DOHH2 (cell line): ENCODE measurements at regions not wholly inside any gene's neighbourhood (a gene's known extent, or its start where the extent isn't known, plus 50 kb on each side); places are given as distances from the start of the nearest gene placed in this dataset.

Experiments
- H3F3A ChIP-seq: fragments of 200-600 bp; sonication (generic), shearing (Covaris generic); 2 replicates; pipeline ENCODE4 v1.6.0; 2016; ENCODE audit warnings: antibody characterized with exemption, mild to moderate bottlenecking; ENCODE audit not compliant: control insufficient read depth, insufficient read depth
- H3K27ac ChIP-seq: fragments of 200-600 bp; sonication (generic); 2 replicates; pipeline ENCODE4 v1.5.1; 2014; ENCODE audit warnings: low read depth, mild to moderate bottlenecking, low read length, moderate library complexity
- H3K27me3 ChIP-seq: fragments of 200-600 bp; sonication (generic); 2 replicates; pipeline ENCODE4 v1.6.1; 2014; ENCODE audit warnings: mild to moderate bottlenecking, low read length, mixed read lengths; ENCODE audit not compliant: control insufficient read depth
- H3K36me3 ChIP-seq: fragments of 200-600 bp; sonication (generic); 2 replicates; pipeline ENCODE4 v1.6.1; 2014; ENCODE audit warnings: mild to moderate bottlenecking, low read length, moderate library complexity, mixed read lengths; ENCODE audit not compliant: control insufficient read depth
- H3K4me1 ChIP-seq: fragments of 200-600 bp; sonication (generic); 2 replicates; pipeline ENCODE4 v1.6.1; 2014; ENCODE audit warnings: mild to moderate bottlenecking, low read length, mixed read lengths; ENCODE audit not compliant: control insufficient read depth
- H3K4me2 ChIP-seq: fragments of 200-600 bp; sonication (generic); 2 replicates; pipeline ENCODE4 v1.6.0; 2014; ENCODE audit warnings: mild to moderate bottlenecking, low read length, moderate library complexity
- H3K4me3 ChIP-seq: fragments of 200-600 bp; sonication (generic); 2 replicates; pipeline ENCODE4 v1.5.1; 2014; ENCODE audit warnings: mild to moderate bottlenecking, low read length, mixed read lengths
- H3K79me2 ChIP-seq: fragments of 200-600 bp; sonication (generic); 2 replicates; pipeline ENCODE4 v1.6.1; 2014; ENCODE audit warnings: mild to moderate bottlenecking, low read length, mixed read lengths; ENCODE audit not compliant: control insufficient read depth
- H3K9me2 ChIP-seq: fragments of 200-600 bp; sonication (generic); replicated peaks from 2 replicates; pipeline ENCODE4 v1.6.1; 2014; ENCODE audit warnings: mild to moderate bottlenecking, low read length, mixed read lengths; ENCODE audit not compliant: control insufficient read depth
- H3K9me3 ChIP-seq: fragments of 200-600 bp; sonication (generic); 2 replicates; pipeline ENCODE4 v1.6.1; 2014; ENCODE audit warnings: antibody characterized with exemption, low read length, mixed read lengths; ENCODE audit not compliant: control insufficient read depth, insufficient read depth
- H4K20me1 ChIP-seq: fragments of 200-600 bp; sonication (generic); 2 replicates; pipeline ENCODE4 v1.6.0; 2014; ENCODE audit warnings: low read depth, mild to moderate bottlenecking, antibody characterized with exemption, low read length, moderate library complexity; ENCODE audit not compliant: control insufficient read depth, insufficient read depth
- EZH2phosphoT487 ChIP-seq: fragments of 200-600 bp; sonication (generic); IDR thresholded peaks from 2 replicates; pipeline ENCODE4 v1.6.1; 2017; ENCODE audit warnings: borderline replicate concordance, mild to moderate bottlenecking, antibody characterized with exemption, low read length, moderate library complexity, mixed read lengths
- TF ChIP-seq, protein P1 (sequence below): fragments of 200-600 bp; sonication (generic); IDR thresholded peaks from one replicate; pipeline ENCODE4 v1.5.1; 2014; ENCODE audit warnings: antibody characterized with exemption, mild to moderate bottlenecking, low read depth, low read length; ENCODE audit not compliant: poor library complexity, severe bottlenecking

DNA sequence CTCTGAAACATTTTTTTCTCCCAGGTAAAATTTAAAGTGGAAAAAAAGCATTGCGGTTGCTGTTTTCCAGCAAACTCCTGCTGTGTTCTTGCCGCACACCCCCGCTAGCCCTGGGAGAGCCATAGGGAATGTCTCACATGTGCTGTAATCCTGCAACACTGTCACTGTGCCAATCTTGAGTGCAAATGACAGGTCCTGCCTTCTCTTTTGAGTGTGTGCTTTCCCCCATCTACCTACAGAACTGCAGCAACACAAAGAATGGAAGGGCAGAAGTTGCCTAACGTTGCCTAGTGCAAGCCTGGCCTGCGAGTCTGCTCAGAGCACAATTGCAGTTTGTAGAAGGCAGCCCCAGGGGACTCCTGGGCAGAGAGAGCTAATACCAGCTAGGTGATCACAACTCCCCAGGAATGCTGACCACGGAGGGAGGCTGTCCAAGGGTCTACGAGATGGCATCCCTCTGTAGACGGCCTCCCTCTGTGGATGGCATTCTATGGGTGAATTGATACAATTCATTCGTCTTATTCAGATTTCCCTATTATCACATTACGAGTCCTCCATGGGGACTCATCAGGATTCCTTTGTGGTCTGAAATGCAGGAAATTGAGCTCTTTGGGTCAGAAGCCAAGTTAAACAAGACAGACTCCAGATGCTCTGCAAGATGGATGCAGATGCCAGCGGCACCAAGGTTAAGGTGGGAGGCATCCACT, 172.6 kb upstream of the S1PR3 start:
- no peaks in the 10 kb centered on the region for H3K4me1 ChIP-seq
- no peaks in the 10 kb centered on the region for H3K27me3 ChIP-seq
- H3K9me2 ChIP-seq, result no peaks in the 10 kb centered on the region
- no peaks in the 10 kb centered on the region for H3K9me3 ChIP-seq
- H3K4me3 ChIP-seq, result no peak overlapping the region
- no peaks in the 10 kb centered on the region for H4K20me1 ChIP-seq
- no peak overlapping the region for H3K27ac ChIP-seq
- TF ChIP-seq, protein P1, sequence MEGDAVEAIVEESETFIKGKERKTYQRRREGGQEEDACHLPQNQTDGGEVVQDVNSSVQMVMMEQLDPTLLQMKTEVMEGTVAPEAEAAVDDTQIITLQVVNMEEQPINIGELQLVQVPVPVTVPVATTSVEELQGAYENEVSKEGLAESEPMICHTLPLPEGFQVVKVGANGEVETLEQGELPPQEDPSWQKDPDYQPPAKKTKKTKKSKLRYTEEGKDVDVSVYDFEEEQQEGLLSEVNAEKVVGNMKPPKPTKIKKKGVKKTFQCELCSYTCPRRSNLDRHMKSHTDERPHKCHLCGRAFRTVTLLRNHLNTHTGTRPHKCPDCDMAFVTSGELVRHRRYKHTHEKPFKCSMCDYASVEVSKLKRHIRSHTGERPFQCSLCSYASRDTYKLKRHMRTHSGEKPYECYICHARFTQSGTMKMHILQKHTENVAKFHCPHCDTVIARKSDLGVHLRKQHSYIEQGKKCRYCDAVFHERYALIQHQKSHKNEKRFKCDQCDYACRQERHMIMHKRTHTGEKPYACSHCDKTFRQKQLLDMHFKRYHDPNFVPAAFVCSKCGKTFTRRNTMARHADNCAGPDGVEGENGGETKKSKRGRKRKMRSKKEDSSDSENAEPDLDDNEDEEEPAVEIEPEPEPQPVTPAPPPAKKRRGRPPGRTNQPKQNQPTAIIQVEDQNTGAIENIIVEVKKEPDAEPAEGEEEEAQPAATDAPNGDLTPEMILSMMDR, result no peak
- TF ChIP-seq EZH2phosphoT487, result no peak
- no peaks in the 10 kb centered on the region for H3K36me3 ChIP-seq
- H3K79me2 ChIP-seq, result no peaks in the 10 kb centered on the region
- H3K4me2 ChIP-seq, result no peak overlapping the region
- no peaks in the 10 kb centered on the region for H3F3A ChIP-seq

DNA sequence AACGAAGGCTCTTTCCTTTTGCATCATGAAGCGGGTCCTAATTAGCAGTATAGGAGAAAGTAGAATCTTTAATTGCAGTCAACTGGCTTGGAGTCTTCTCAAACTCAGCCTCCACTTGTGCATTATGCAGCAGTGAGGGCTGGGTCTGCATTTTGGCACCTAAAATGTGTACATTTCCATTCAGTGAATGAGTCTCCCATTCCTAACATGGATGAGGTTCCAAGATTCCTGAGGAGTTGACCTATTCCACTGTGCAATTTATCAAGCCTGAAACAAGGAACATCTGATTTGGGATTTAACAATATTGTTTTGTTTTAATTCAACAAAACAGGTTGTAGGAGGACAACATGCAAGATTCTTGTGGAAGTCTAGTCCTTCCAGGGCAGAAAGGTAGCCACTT, 171.8 kb upstream of the S1PR3 start:
- Histone ChIP-seq H3K27me3 (no peaks in the 10 kb centered on the region), H3K36me3 (no peaks in the 10 kb centered on the region), H4K20me1 (no peaks in the 10 kb centered on the region), H3K9me3 (no peaks in the 10 kb centered on the region), H3K4me1 (no peaks in the 10 kb centered on the region), H3K9me2 (no peaks in the 10 kb centered on the region), H3F3A (no peaks in the 10 kb centered on the region), H3K4me3 (no peak overlapping the region), H3K79me2 (no peaks in the 10 kb centered on the region), H3K27ac (no peak overlapping the region), H3K4me2 (no peak overlapping the region)
- TF ChIP-seq, protein P1, result no peak
- TF ChIP-seq EZH2phosphoT487, result no peak

DNA sequence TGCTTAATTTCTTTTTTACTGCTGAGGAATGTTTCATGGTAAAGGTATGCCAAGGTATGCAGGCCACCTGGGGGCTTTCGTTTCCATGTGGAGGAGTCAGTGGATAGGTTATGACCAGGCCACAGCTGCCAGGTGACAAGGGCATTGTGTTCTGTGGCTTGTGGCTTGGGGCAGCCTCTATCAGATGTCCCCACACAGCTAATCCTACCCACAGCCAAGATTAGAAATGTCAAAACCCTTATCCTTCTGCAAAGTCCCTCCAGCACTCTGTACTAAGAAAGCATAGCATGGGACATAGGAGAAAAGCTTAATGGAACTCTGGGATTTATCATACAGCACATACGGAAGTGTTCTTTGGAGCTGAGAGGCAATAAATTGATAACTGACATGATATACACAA, 171.2 kb upstream of the S1PR3 start:
- no peaks in the 10 kb centered on the region for H3K36me3 ChIP-seq
- no peak overlapping the region for H3K4me3 ChIP-seq
- H3K27ac ChIP-seq, result no peak overlapping the region
- no peaks in the 10 kb centered on the region for H4K20me1 ChIP-seq
- no peaks in the 10 kb centered on the region for H3K9me2 ChIP-seq
- no peak for TF ChIP-seq EZH2phosphoT487
- TF ChIP-seq, protein P1, result no peak
- H3K4me1 ChIP-seq, result no peaks in the 10 kb centered on the region
- no peaks in the 10 kb centered on the region for H3K79me2 ChIP-seq
- no peaks in the 10 kb centered on the region for H3K27me3 ChIP-seq
- no peaks in the 10 kb centered on the region for H3F3A ChIP-seq
- no peaks in the 10 kb centered on the region for H3K9me3 ChIP-seq
- H3K4me2 ChIP-seq, result no peak overlapping the region
